Endothelial cell (in vitro differentiated cells): ENCODE measurements at regions not wholly inside any gene's neighbourhood (a gene's known extent, or its start where the extent isn't known, plus 50 kb on each side); places are given as distances from the start of the nearest gene placed in this dataset.

Source experiments
- DNase-seq: peaks from one replicate; pipeline ENCODE4 v3.0.0; 2021; ENCODE audit warnings: low spot score
- H3K27ac Mint-ChIP-seq: one replicate; pipeline ENCODE4 v1.8.0; 2021; ENCODE audit warnings: mixed read lengths, inconsistent platforms; ENCODE audit not compliant: unreplicated experiment
- H3K27me3 Mint-ChIP-seq: one replicate; pipeline ENCODE4 v1.8.0; 2021; ENCODE audit warnings: mild to moderate bottlenecking, moderate library complexity, mixed read lengths, inconsistent platforms; ENCODE audit not compliant: unreplicated experiment
- H3K36me3 Mint-ChIP-seq: one replicate; pipeline ENCODE4 v1.8.0; 2021; ENCODE audit warnings: mild to moderate bottlenecking, low read depth, mixed read lengths, inconsistent platforms; ENCODE audit not compliant: unreplicated experiment
- H3K4me1 Mint-ChIP-seq: one replicate; pipeline ENCODE4 v1.8.0; 2021; ENCODE audit warnings: mild to moderate bottlenecking, mixed read lengths, inconsistent platforms; ENCODE audit not compliant: unreplicated experiment
- H3K4me3 Mint-ChIP-seq: one replicate; pipeline ENCODE4 v1.8.0; 2021; ENCODE audit warnings: mild to moderate bottlenecking, mixed read lengths, inconsistent platforms; ENCODE audit not compliant: unreplicated experiment
- H3K9me3 Mint-ChIP-seq: one replicate; pipeline ENCODE4 v1.8.0; 2021; ENCODE audit warnings: mixed read lengths, inconsistent platforms; ENCODE audit not compliant: unreplicated experiment
- TF ChIP-seq, protein P1 (sequence below): fragments of 200-600 bp; sonication (generic); IDR thresholded peaks from one replicate; pipeline ENCODE4 v1.5.0; 2021; ENCODE audit warnings: antibody characterized with exemption; ENCODE audit not compliant: unreplicated experiment

DNA sequence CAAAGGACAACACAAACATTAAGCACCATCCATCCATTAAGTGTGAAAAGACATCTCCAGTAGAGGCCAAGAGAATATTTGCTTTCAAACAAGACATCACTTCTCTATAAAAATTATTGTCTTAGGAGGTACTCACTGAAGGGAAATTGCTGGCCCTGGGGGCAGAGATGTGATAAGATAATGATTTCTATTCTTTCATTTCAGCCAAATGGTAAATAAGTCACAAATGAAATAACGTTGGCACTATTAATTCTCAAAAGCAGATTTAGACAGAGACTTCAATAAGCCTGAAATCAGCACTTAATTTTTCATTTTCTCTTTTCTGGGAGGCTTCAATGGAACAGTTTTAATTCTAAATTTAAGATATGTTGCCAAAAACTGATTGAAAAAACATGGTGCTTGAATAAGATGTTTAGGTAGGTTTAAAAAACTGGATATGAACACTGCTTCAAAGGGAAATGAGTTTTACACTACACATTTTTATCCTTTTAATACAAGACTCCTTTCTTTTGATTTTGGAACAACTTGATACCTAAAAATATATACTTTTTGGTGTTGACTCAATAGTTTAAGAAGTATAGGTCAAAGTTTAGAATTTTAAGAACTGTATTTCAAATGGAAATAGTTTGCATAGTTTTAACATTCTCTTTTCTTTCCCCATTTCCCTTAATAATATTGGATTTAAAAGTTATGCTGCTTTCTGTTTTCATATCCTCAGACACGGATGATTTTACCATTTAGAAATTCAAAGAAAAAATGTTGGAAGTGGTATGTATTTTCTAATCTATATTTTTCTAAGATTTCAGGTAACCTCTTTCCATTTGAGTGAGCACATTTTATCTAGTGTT lies 204.0 kb downstream of the AHR start:
- Mint-ChIP-seq H3K36me3 (no peaks in the 10 kb centered on the region), H3K27ac (no peak overlapping the region)
- TF ChIP-seq, protein P1, sequence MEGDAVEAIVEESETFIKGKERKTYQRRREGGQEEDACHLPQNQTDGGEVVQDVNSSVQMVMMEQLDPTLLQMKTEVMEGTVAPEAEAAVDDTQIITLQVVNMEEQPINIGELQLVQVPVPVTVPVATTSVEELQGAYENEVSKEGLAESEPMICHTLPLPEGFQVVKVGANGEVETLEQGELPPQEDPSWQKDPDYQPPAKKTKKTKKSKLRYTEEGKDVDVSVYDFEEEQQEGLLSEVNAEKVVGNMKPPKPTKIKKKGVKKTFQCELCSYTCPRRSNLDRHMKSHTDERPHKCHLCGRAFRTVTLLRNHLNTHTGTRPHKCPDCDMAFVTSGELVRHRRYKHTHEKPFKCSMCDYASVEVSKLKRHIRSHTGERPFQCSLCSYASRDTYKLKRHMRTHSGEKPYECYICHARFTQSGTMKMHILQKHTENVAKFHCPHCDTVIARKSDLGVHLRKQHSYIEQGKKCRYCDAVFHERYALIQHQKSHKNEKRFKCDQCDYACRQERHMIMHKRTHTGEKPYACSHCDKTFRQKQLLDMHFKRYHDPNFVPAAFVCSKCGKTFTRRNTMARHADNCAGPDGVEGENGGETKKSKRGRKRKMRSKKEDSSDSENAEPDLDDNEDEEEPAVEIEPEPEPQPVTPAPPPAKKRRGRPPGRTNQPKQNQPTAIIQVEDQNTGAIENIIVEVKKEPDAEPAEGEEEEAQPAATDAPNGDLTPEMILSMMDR: no peak

DNA sequence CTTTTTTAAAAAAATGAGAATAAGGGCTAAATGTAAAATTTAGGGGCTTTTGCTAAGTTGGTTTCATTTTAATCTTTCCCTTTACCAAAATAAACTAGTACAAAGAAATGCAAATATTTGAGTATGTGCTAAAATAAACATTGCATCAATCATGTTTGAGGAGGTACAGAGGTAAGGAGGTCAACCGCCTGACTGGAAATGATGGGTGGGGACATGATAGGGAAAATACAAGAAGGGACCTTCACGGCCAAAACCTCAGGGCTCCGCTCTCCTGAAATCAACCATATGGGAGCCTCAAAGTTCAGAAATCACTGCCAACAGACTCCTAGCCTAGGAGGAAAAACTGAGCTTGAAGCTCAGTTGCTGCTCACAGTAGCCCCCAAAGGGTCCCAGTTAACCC lies 207.6 kb downstream of the AHR start:
- no peak for DNase-seq
- Mint-ChIP-seq H3K27ac (no peak overlapping the region), H3K27me3 (no peaks in the 10 kb centered on the region), H3K4me1 (no peaks in the 10 kb centered on the region), H3K9me3 (no peaks in the 10 kb centered on the region), H3K36me3 (no peaks in the 10 kb centered on the region), H3K4me3 (no peak overlapping the region)
- TF ChIP-seq, protein P1: no peak

More for the DNA sequence above, 204.0 kb downstream of the AHR start:
- no peaks in the 10 kb centered on the region for H3K4me1 Mint-ChIP-seq
- no peak for DNase-seq
- H3K4me3 Mint-ChIP-seq: no peak overlapping the region
- no peaks in the 10 kb centered on the region for H3K27me3 Mint-ChIP-seq
- no peaks in the 10 kb centered on the region for H3K9me3 Mint-ChIP-seq

DNA sequence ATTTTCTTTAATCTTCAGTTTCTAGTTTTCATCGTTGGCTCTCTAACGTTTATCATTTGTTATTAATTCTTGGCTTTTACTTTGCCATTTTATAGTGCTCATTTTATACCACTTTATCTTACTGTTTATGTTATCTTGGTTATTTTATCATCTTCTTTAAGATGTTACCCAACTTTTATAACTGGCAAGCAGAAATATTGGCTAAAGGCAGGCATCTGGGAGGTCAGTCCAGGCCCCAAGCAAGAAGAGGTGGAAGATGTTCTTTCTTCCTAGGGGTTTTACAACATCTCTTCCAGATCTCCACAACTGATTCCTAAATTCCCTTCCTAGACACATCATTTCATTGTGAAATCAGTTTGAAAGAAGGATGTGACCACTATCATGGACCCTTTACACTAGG lies 208.1 kb downstream of the AHR start:
- no peaks in the 10 kb centered on the region for H3K9me3 Mint-ChIP-seq
- no peaks in the 10 kb centered on the region for H3K27me3 Mint-ChIP-seq
- TF ChIP-seq, protein P1: no peak
- no peak overlapping the region for H3K4me3 Mint-ChIP-seq
- H3K36me3 Mint-ChIP-seq: no peaks in the 10 kb centered on the region
- H3K4me1 Mint-ChIP-seq: no peaks in the 10 kb centered on the region
- DNase-seq: no peak
- no peak overlapping the region for H3K27ac Mint-ChIP-seq

DNA sequence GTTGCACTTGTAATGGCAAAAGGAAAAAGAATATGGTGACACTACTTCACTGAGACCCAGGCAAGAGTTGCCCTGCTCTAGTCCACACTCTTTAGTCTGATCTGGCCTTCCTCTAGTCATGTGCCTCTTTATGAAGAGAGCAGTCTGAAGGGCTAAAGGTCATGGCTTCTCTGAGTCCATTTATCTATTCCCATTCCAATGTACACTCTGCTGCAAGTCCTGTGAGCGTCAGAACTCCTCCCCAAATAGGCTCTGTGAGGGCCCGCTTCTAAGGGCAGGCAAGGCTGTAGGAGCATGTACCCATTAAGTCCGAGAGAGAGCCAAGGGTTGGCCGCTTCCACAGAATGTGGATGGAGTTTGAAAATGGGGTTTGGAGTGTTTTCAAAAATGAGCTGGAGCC lies 209.3 kb downstream of the AHR start:
- no peak overlapping the region for H3K4me3 Mint-ChIP-seq
- TF ChIP-seq, protein P1: no peak
- H3K36me3 Mint-ChIP-seq: no peaks in the 10 kb centered on the region
- no peak overlapping the region for H3K27ac Mint-ChIP-seq
- no peaks in the 10 kb centered on the region for H3K4me1 Mint-ChIP-seq
- H3K27me3 Mint-ChIP-seq: no peaks in the 10 kb centered on the region
- H3K9me3 Mint-ChIP-seq: no peaks in the 10 kb centered on the region
- no peak for DNase-seq

DNA sequence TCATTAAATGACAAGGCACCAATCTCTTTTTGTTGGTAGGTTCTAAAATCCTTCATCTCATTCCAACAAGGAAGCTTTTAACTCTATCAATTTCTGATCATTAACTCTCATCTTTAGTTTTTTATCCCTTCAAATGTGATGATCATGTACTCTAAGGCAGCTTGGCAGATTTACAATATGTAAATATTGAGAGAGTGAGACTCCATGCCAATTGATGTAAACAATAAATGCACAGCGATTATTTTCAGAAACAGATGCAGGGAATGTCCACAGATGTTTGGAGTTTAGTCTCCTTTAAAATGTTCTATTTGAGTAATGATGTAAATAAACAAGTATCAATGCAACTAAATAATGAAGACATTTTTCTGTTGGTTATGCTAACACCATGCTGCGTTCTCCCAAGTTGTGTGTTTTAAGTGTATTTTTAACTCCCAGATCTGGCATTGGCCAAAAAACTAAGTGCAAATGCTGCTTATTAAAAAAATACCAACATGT lies 213.8 kb downstream of the AHR start:
- no peak overlapping the region for H3K27ac Mint-ChIP-seq
- no peak overlapping the region for H3K4me3 Mint-ChIP-seq
- H3K36me3 Mint-ChIP-seq: no peaks in the 10 kb centered on the region
- no peak for DNase-seq
- TF ChIP-seq, protein P1: no peak
- peaks cover 4% of the 10 kb centered on the region for H3K9me3 Mint-ChIP-seq
- no peaks in the 10 kb centered on the region for H3K27me3 Mint-ChIP-seq
- H3K4me1 Mint-ChIP-seq: peaks cover 8% of the 10 kb centered on the region
